Thyroid gland (tissue), 4 donors: ENCODE measurements at regions not wholly inside any gene's neighbourhood (a gene's known extent, or its start where the extent isn't known, plus 50 kb on each side); places are given as distances from the start of the nearest gene placed in this dataset.

Experiments used
- CTCF ChIP-seq, 6 experiments: fragments of 200-600 bp in 3 of 6; fragments of 450-650 bp in 3 of 6; sonication (generic) in 3 of 6; IDR thresholded peaks; one replicate each; pipeline ENCODE4 v1.5.1; 2016 to 2019; ENCODE audit warnings: antibody characterized with exemption in 6 of 6, mild to moderate bottlenecking in 2 of 6, inconsistent platforms in 1 of 6, moderate library complexity in 1 of 6
- POLR2A ChIP-seq, 2 donors: fragments of 450-650 bp; IDR thresholded peaks; one replicate each; pipeline ENCODE4 v1.6.1; 2017; ENCODE audit warnings: antibody characterized with exemption in 2 of 2, mild to moderate bottlenecking in 2 of 2, moderate library complexity in 1 of 2

GRCh38 chr9:118290116-118290515 lies 585.9 kb downstream of the TLR4 start:
- no peak for TF ChIP-seq CTCF (IDR thresholded peaks at IDR 0.05)
- no peak for TF ChIP-seq POLR2A (IDR thresholded peaks at IDR 0.05)
